IMR-90 (cell line): ENCODE measurements at regions not wholly inside any gene's neighbourhood (a gene's known extent, or its start where the extent isn't known, plus 50 kb on each side); places are given as distances from the start of the nearest gene placed in this dataset.

Experiments used
- ATAC-seq: fragments of 200-7000 bp; cut with Tn5 transposase; 2 replicates; pipeline ENCODE4 v1.9.1; 2020; ENCODE audit warnings: low read depth, mild to moderate bottlenecking, moderate library complexity
- BruUV-seq: library from RNA; stranded (reverse); fragments of 400-500 nt; replicated peaks from 2 replicates; lab custom pipeline; 2021; lab: Mats Ljungman, UMichigan
- CTCF ChIA-PET: fragments of 300-600 bp; formaldehyde crosslinking; extraction: SDS; loops from one replicate; lab custom pipeline; 2021; ENCODE audit warnings: antibody characterized with exemption; lab: Yijun Ruan, JAX
- POLR2A ChIA-PET: fragments of 300-600 bp; sonication (Branson Sonifier 250); formaldehyde crosslinking; loops from one replicate; lab custom pipeline; 2022; ENCODE audit warnings: antibody characterized with exemption; ENCODE audit not compliant: unreplicated experiment; lab: Charles Lee
- DNase-seq: peaks from one replicate; pipeline ENCODE4 v3.0.0; 2013
- H2AFZ ChIP-seq: replicated peaks from 2 replicates; pipeline ENCODE3; 2013; ENCODE audit warnings: low read length, mild to moderate bottlenecking; ENCODE audit not compliant: poor library complexity
- H2AK5ac ChIP-seq: 2 replicates; pipeline ENCODE4 v1.6.1; 2013; ENCODE audit warnings: low read depth, low read length, inconsistent platforms
- H2AK9ac ChIP-seq: replicated peaks from 2 replicates; pipeline ENCODE3; 2013; ENCODE audit warnings: mild to moderate bottlenecking, low read depth, low read length, moderate library complexity; ENCODE audit not compliant: poor library complexity
- H2BK120ac ChIP-seq: 2 replicates; pipeline ENCODE4 v1.6.1; 2013; ENCODE audit warnings: low read depth, low read length, inconsistent platforms
- H2BK15ac ChIP-seq: 3 replicates; pipeline ENCODE4 v1.6.1; 2013; ENCODE audit warnings: low read depth, low read length, inconsistent platforms
- H2BK20ac ChIP-seq: 2 replicates; pipeline ENCODE4 v1.6.1; 2013; ENCODE audit warnings: low read depth, mild to moderate bottlenecking, inconsistent platforms, low read length, moderate library complexity
- H2BK5ac ChIP-seq: 2 replicates; pipeline ENCODE4 v1.6.1; 2013; ENCODE audit warnings: mild to moderate bottlenecking, low read depth, low read length, inconsistent platforms; ENCODE audit not compliant: poor library complexity, severe bottlenecking
- H3K14ac ChIP-seq: replicated peaks from 2 replicates; pipeline ENCODE4 v1.6.1; 2013; ENCODE audit warnings: low read depth, low read length, inconsistent platforms
- H3K18ac ChIP-seq: 2 replicates; pipeline ENCODE4 v1.6.1; 2013; ENCODE audit warnings: low read depth, low read length, control low read depth
- H3K23ac ChIP-seq: 2 replicates; pipeline ENCODE4 v1.6.1; 2013; ENCODE audit warnings: low read depth, low read length, inconsistent platforms
- H3K27ac ChIP-seq: 2 replicates; pipeline ENCODE4 v1.5.1; 2013; ENCODE audit warnings: mild to moderate bottlenecking, control low read depth, low read length; ENCODE audit not compliant: insufficient read depth
- H3K27me3 ChIP-seq: 2 replicates; pipeline ENCODE4 v1.6.1; 2013; ENCODE audit warnings: low read length; ENCODE audit not compliant: control insufficient read depth, insufficient read depth
- H3K36me3 ChIP-seq: 2 replicates; pipeline ENCODE4 v1.6.1; 2013; ENCODE audit warnings: low read length, mixed read lengths; ENCODE audit not compliant: control insufficient read depth, insufficient read depth
- H3K4ac ChIP-seq: 2 replicates; pipeline ENCODE4 v1.6.1; 2013; ENCODE audit warnings: low read depth, low read length, inconsistent platforms
- H3K4me1 ChIP-seq: 2 replicates; pipeline ENCODE4 v1.6.1; 2013; ENCODE audit warnings: low read length, mixed read lengths; ENCODE audit not compliant: control insufficient read depth, insufficient read depth
- H3K4me2 ChIP-seq: 2 replicates; pipeline ENCODE4 v1.6.1; 2013; ENCODE audit warnings: low read depth, mild to moderate bottlenecking, control low read depth, low read length, moderate library complexity
- H3K4me3 ChIP-seq: 2 replicates; pipeline ENCODE4 v1.5.1; 2013; ENCODE audit warnings: low read depth, mild to moderate bottlenecking, control low read depth, low read length, moderate library complexity; ENCODE audit not compliant: insufficient read depth
- H3K56ac ChIP-seq: 2 replicates; pipeline ENCODE4 v1.6.1; 2013; ENCODE audit warnings: low read length, inconsistent platforms; ENCODE audit not compliant: insufficient read depth; ENCODE audit errors: extremely low read depth
- H3K79me1 ChIP-seq, 2 experiments: 2 replicates each; pipeline ENCODE4 v1.6.1; 2013; ENCODE audit warnings: low read length in 2 of 2, inconsistent platforms in 1 of 2, low read depth in 1 of 2
- H3K9ac ChIP-seq: 2 replicates; pipeline ENCODE4 v1.6.1; 2013; ENCODE audit warnings: low read depth, low read length, control low read depth
- H3K9me1 ChIP-seq: 2 replicates; pipeline ENCODE4 v1.6.1; 2013; ENCODE audit warnings: low read length, inconsistent platforms; ENCODE audit not compliant: insufficient read depth
- H3K9me3 ChIP-seq: 2 replicates; pipeline ENCODE4 v1.6.1; 2013; ENCODE audit warnings: low read length; ENCODE audit not compliant: control insufficient read depth, insufficient read depth
- H4K20me1 ChIP-seq: 2 replicates; pipeline ENCODE4 v1.6.1; 2013; ENCODE audit warnings: low read length, inconsistent platforms; ENCODE audit not compliant: insufficient read depth
- H4K5ac ChIP-seq: 2 replicates; pipeline ENCODE4 v1.6.1; 2013; ENCODE audit warnings: mild to moderate bottlenecking, low read depth, low read length, control low read depth
- H4K8ac ChIP-seq, 2 experiments: 2 replicates each; pipeline ENCODE4 v1.6.1; 2013; ENCODE audit warnings: low read depth in 2 of 2, low read length in 2 of 2, control low read depth in 1 of 2, inconsistent platforms in 1 of 2
- H4K91ac ChIP-seq: 2 replicates; pipeline ENCODE4 v1.6.1; 2013; ENCODE audit warnings: low read depth, low read length, inconsistent platforms; ENCODE audit not compliant: insufficient read depth
- BHLHE40 ChIP-seq: fragments of 150-350 bp; IDR thresholded peaks from 2 replicates; pipeline ENCODE4 v1.6.1; 2016; ENCODE audit warnings: mild to moderate bottlenecking, low read depth, low read length
- CEBPB ChIP-seq: IDR thresholded peaks from 2 replicates; pipeline ENCODE4 v1.6.1; 2012; ENCODE audit warnings: low read depth, low read length, improper control_type of control experiment
- CHD1 ChIP-seq: IDR thresholded peaks from 2 replicates; pipeline ENCODE4 v1.6.1; 2012; ENCODE audit warnings: low read depth, low read length, improper control_type of control experiment
- ELK1 ChIP-seq: fragments of 150-350 bp; IDR thresholded peaks from 2 replicates; pipeline ENCODE4 v1.6.1; 2016; ENCODE audit warnings: low read depth, mild to moderate bottlenecking, low read length, moderate library complexity, borderline replicate concordance
- FOS ChIP-seq: fragments of 150-350 bp; IDR thresholded peaks from 2 replicates; pipeline ENCODE4 v1.6.1; 2016; ENCODE audit warnings: low read depth, low read length
- MAFK ChIP-seq: IDR thresholded peaks from 2 replicates; pipeline ENCODE4 v1.6.1; 2012; ENCODE audit warnings: low read depth, low read length, improper control_type of control experiment
- MAZ ChIP-seq: IDR thresholded peaks from 2 replicates; pipeline ENCODE4 v1.6.1; 2012; ENCODE audit warnings: low read depth, mild to moderate bottlenecking, low read length, improper control_type of control experiment, moderate library complexity, borderline replicate concordance
- MXI1 ChIP-seq: IDR thresholded peaks from 2 replicates; pipeline ENCODE4 v1.6.1; 2012; ENCODE audit warnings: low read depth, mild to moderate bottlenecking, low read length, moderate library complexity, borderline replicate concordance
- NFE2L2 ChIP-seq: fragments of 150-350 bp; IDR thresholded peaks from 2 replicates; pipeline ENCODE4 v1.6.1; 2016; ENCODE audit warnings: low read depth, mild to moderate bottlenecking, low read length
- POLR2A ChIP-seq: IDR thresholded peaks from 2 replicates; pipeline ENCODE4 v1.6.1; 2012; ENCODE audit warnings: mild to moderate bottlenecking, low read depth, low read length
- RAD21 ChIP-seq: IDR thresholded peaks from 2 replicates; pipeline ENCODE4 v1.6.1; 2012; ENCODE audit warnings: low read length, improper control_type of control experiment
- RCOR1 ChIP-seq: IDR thresholded peaks from 2 replicates; pipeline ENCODE4 v1.6.1; 2012; ENCODE audit warnings: mild to moderate bottlenecking, low read length, improper control_type of control experiment; ENCODE audit not compliant: insufficient replicate concordance
- RFX5 ChIP-seq: IDR thresholded peaks from 2 replicates; pipeline ENCODE4 v1.8.0; 2012; ENCODE audit warnings: low read depth, mild to moderate bottlenecking, low read length, moderate library complexity
- SMC3 ChIP-seq: fragments of 150-350 bp; IDR thresholded peaks from 2 replicates; pipeline ENCODE4 v1.6.1; 2016; ENCODE audit warnings: low read depth, mild to moderate bottlenecking, antibody characterized with exemption, low read length, moderate library complexity
- USF2 ChIP-seq: fragments of 150-350 bp; IDR thresholded peaks from 2 replicates; pipeline ENCODE4 v1.6.1; 2017; ENCODE audit warnings: mild to moderate bottlenecking, antibody characterized with exemption, low read length, low read depth
- WGBS, 2 experiments: methylation state at CpG; one replicate each; pipeline versions ENCODE4 v1.1.5 to v1.1.7; 2013; ENCODE audit warnings: missing lambda C conversion rate in 2 of 2; ENCODE audit not compliant: insufficient read length in 1 of 2; ENCODE audit errors: extremely low coverage in 2 of 2; 5-methylcytosine and 5-hydroxymethylcytosine counted together
- dilution Hi-C: fragments of 300-500 bp; cut with HindIII; formaldehyde crosslinking; loops from one replicate; pipeline ENCODE4 v1.14.3; 2018; ENCODE audit warnings: low sequenced_read_pairs; ENCODE audit not compliant: unreplicated experiment
- in situ Hi-C: fragments of 300-500 bp; cut with MboI; formaldehyde crosslinking; loops from 3 replicates; pipeline ENCODE4 v1.14.3; 2019; ENCODE audit warnings: low sequenced_read_pairs, inconsistent platforms, mixed read lengths
- intact Hi-C: fragments of 100-400 bp; cut with micrococcal nuclease; formaldehyde crosslinking; loops from 2 replicates; pipeline ENCODE4 v1.10.0; 2022
- TF ChIP-seq, protein P1 (sequence below): conservative IDR thresholded peaks from 2 replicates; pipeline ENCODE4 v1.5.1; 2012; ENCODE audit warnings: mild to moderate bottlenecking, low read depth, low read length, improper control_type of control experiment

DNA sequence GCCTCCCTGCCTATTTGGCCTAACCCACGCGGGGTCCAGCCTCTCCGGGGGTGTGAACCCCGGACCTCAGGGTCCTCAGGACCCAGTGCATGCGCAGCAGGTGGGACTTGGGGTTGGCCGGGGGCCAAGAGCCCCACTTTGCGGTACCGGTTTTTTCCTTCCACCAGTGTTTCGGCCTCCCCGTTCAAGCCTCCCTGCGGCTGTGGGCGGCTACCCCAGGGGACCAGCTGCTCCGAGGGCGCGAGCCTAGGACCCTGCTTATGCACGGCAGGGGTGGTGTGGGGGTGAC is 327.3 kb downstream of the ALG10 start:
- Histone ChIP-seq H2BK15ac (no peak overlapping the region), H3K36me3 (no peaks in the 10 kb centered on the region), H2AK5ac (no peak overlapping the region), H3K4me1 (no peaks in the 10 kb centered on the region), H3K9me1 (no peaks in the 10 kb centered on the region), H3K27me3 (no peaks in the 10 kb centered on the region), H2BK5ac (no peak overlapping the region), H3K4ac (no peak overlapping the region), H3K9me3 (peaks cover 17% of the 10 kb centered on the region; the same call in 1 of the 2 replicates), H3K18ac (no peak overlapping the region), H3K27ac (no peak overlapping the region), H3K4me2 (no peak overlapping the region), H2AFZ (no peak overlapping the region), H3K4me3 (no peak overlapping the region), H4K8ac (no peak overlapping the region), H2AK9ac (no peak overlapping the region), H3K9ac (no peak overlapping the region), H3K79me1 (no peaks in the 10 kb centered on the region), H4K5ac (no peak overlapping the region), H3K23ac (no peak overlapping the region), H2BK120ac (no peak overlapping the region), H3K14ac (no peak overlapping the region), H4K91ac (no peak overlapping the region), H4K20me1 (no peaks in the 10 kb centered on the region), H2BK20ac (no peak overlapping the region), H3K56ac (no peak overlapping the region)
- CTCF ChIA-PET: no interaction called here
- no peak for ATAC-seq
- intact Hi-C loops: no loop called here
- no peak for DNase-seq
- TF ChIP-seq MAZ: no peak
- TF ChIP-seq, protein P1, sequence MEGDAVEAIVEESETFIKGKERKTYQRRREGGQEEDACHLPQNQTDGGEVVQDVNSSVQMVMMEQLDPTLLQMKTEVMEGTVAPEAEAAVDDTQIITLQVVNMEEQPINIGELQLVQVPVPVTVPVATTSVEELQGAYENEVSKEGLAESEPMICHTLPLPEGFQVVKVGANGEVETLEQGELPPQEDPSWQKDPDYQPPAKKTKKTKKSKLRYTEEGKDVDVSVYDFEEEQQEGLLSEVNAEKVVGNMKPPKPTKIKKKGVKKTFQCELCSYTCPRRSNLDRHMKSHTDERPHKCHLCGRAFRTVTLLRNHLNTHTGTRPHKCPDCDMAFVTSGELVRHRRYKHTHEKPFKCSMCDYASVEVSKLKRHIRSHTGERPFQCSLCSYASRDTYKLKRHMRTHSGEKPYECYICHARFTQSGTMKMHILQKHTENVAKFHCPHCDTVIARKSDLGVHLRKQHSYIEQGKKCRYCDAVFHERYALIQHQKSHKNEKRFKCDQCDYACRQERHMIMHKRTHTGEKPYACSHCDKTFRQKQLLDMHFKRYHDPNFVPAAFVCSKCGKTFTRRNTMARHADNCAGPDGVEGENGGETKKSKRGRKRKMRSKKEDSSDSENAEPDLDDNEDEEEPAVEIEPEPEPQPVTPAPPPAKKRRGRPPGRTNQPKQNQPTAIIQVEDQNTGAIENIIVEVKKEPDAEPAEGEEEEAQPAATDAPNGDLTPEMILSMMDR: no peak
- no peak for TF ChIP-seq MAFK
- no peak for TF ChIP-seq CHD1
- TF ChIP-seq POLR2A: no peak
- no peak for TF ChIP-seq RCOR1
- no peak for TF ChIP-seq MXI1
- TF ChIP-seq BHLHE40: no peak
- TF ChIP-seq CEBPB: no peak
- no peak for TF ChIP-seq RFX5
- no peak for TF ChIP-seq USF2
- no peak for TF ChIP-seq ELK1
- TF ChIP-seq SMC3: no peak
- no peak for TF ChIP-seq RAD21
- TF ChIP-seq NFE2L2: no peak
- TF ChIP-seq FOS: no peak
- in situ Hi-C loops: no loop called here
- 28% methylated on average over 5 of the region's 16 CpGs; no CpG with 5 or more reads in 1 of the 2 experiments for WGBS, 2 experiments
- dilution Hi-C loops: no loop called here
- POLR2A ChIA-PET: no interaction called here
- BruUV-seq: no TSS peak
